GM13977 (cell line): ENCODE measurements at regions not wholly inside any gene's neighbourhood (a gene's known extent, or its start where the extent isn't known, plus 50 kb on each side); places are given as distances from the start of the nearest gene placed in this dataset.

Source experiments
- DNase-seq: peaks from one replicate; pipeline ENCODE4 v3.0.0; 2012; ENCODE audit warnings: low spot score
- CTCF ChIP-seq: IDR thresholded peaks from 2 replicates; pipeline ENCODE4 v1.5.1; 2012; ENCODE audit warnings: mild to moderate bottlenecking, control low read depth; ENCODE audit not compliant: insufficient read depth; ENCODE audit errors: extremely low read depth, missing control alignments
- in situ Hi-C: fragments of 300-500 bp; cut with MboI; formaldehyde crosslinking; loops from one replicate; pipeline ENCODE4 v1.12.0; 2022; ENCODE audit warnings: low sequenced_read_pairs, low pct_unique_long_range_greater_than_20kb, mixed read lengths, inconsistent platforms; ENCODE audit not compliant: unreplicated experiment

- no peak for TF ChIP-seq CTCF
- no peak for DNase-seq
- in situ Hi-C loops, result loop anchor here (25.0 kb wide), 3 partner anchors 1169 to 1519 kb away; no protein-coding TSS in a partner anchor
These were observed 289.7 kb downstream of the TRIB2 start for GRCh38 chr2:13006426-13006825.

- in situ Hi-C loops, result loop anchor here (25.0 kb wide), 3 partner anchors 1170 to 1520 kb away; no protein-coding TSS in a partner anchor
- DNase-seq, result peak; percentile 39
- peak; percentile 68 for TF ChIP-seq CTCF
These were observed 290.3 kb downstream of the TRIB2 start for GRCh38 chr2:13006829-13007717.

- in situ Hi-C loops, result loop anchor here (25.0 kb wide), 3 partner anchors 1172 to 1522 kb away; no protein-coding TSS in a partner anchor
- no peak for DNase-seq
- no peak for TF ChIP-seq CTCF
These were observed 292.4 kb downstream of the TRIB2 start for GRCh38 chr2:13009027-13009642.

GRCh38 chr2:13010283-13010682 lies 293.5 kb downstream of the TRIB2 start:
- TF ChIP-seq CTCF, result no peak
- in situ Hi-C loops, result loop anchor here (25.0 kb wide), 3 partner anchors 1173 to 1523 kb away; no protein-coding TSS in a partner anchor
- no peak for DNase-seq

GRCh38 chr2:13014783-13015182 lies 298.0 kb downstream of the TRIB2 start:
- DNase-seq, result no peak
- TF ChIP-seq CTCF, result no peak
- in situ Hi-C loops, result loop anchor here (25.0 kb wide), 3 partner anchors 1177 to 1527 kb away; no protein-coding TSS in a partner anchor

GRCh38 chr2:13015532-13016320 lies 299.0 kb downstream of the TRIB2 start:
- in situ Hi-C loops, result loop anchor here (25.0 kb wide), 3 partner anchors 1178 to 1528 kb away; no protein-coding TSS in a partner anchor
- no peak for DNase-seq
- TF ChIP-seq CTCF, result no peak
